HCT116 (cell line): ENCODE measurements at regions not wholly inside any gene's neighbourhood (a gene's known extent, or its start where the extent isn't known, plus 50 kb on each side); places are given as distances from the start of the nearest gene placed in this dataset.

Experiments
- ATAC-seq: fragments of 200-7000 bp; cut with Tn5 transposase; 2 replicates; pipeline ENCODE4 v1.9.1; 2020; ENCODE audit warnings: mild to moderate bottlenecking, moderate library complexity
- BruUV-seq: library from RNA; stranded (reverse); fragments of 400-500 nt; replicated peaks from 2 replicates; lab custom pipeline; 2021; lab: Mats Ljungman, UMichigan
- CTCF ChIA-PET: fragments of 300-600 bp; sonication (Branson Sonifier 250); formaldehyde crosslinking; loops from one replicate; lab custom pipeline; 2021; ENCODE audit warnings: antibody characterized with exemption; lab: Charles Lee
- POLR2A ChIA-PET: fragments of 300-600, 350-600 bp; sonication (Branson Sonifier 250); formaldehyde crosslinking; loops from one replicate; lab custom pipeline; 2021; ENCODE audit warnings: antibody characterized with exemption; lab: Charles Lee
- RAD21 ChIA-PET, 2 experiments: fragments of 300-600 bp; sonication (Branson Sonifier 250); formaldehyde crosslinking; loops; one replicate each; lab custom pipeline; 2023; ENCODE audit warnings: low total read pairs in 2 of 2; ENCODE audit not compliant: uncharacterized antibody in 2 of 2, unreplicated experiment in 2 of 2, low non-redundant PET in 1 of 2; lab: Charles Lee
- DNase-seq: peaks from one replicate; pipeline ENCODE4 v3.0.0-alpha.2; 2010; ENCODE audit warnings: low read depth, low spot score
- H2AFZ ChIP-seq: fragments of 200-600 bp; shearing (Covaris generic), sonication (generic); 2 replicates; pipeline ENCODE4 v1.6.1; 2017; ENCODE audit warnings: low read depth, mixed run types, mixed read lengths, antibody characterized with exemption, low read length; ENCODE audit not compliant: poor library complexity, severe bottlenecking
- H3K27ac ChIP-seq: 2 replicates; pipeline ENCODE4 v1.5.1; 2012; ENCODE audit warnings: low read depth, low read length
- H3K27me3 ChIP-seq: fragments of 200-600 bp; sonication (generic); 2 replicates; pipeline ENCODE4 v1.6.1; 2016; ENCODE audit warnings: mixed run types, low read length, mixed read lengths; ENCODE audit not compliant: insufficient read depth
- H3K36me3 ChIP-seq, 2 experiments: fragments of 200-500 bp in 1 of 2; fragments of 200-600 bp in 1 of 2; sonication (Bioruptor generic) in 1 of 2; sonication (generic) in 1 of 2; 2 replicates each; pipeline versions ENCODE4 v1.5.1 to v1.6.1; 2014 to 2016; ENCODE audit warnings: low read length in 2 of 2, inconsistent platforms in 1 of 2, mixed read lengths in 1 of 2, mixed run types in 1 of 2; ENCODE audit not compliant: insufficient read depth in 2 of 2, control insufficient read depth in 1 of 2
- H3K4me1 ChIP-seq, 2 experiments: fragments of 200-600 bp in 1 of 2; sonication (generic) in 1 of 2; 2 replicates each; pipeline versions ENCODE4 v1.5.1 to v1.6.1; 2012 to 2017; ENCODE audit warnings: low read length in 2 of 2, inconsistent platforms in 1 of 2, mild to moderate bottlenecking in 1 of 2, mixed read lengths in 1 of 2, mixed run types in 1 of 2, moderate library complexity in 1 of 2; ENCODE audit not compliant: insufficient read depth in 2 of 2, control insufficient read depth in 1 of 2
- H3K4me2 ChIP-seq: fragments of 200-600 bp; sonication (generic); 2 replicates; pipeline ENCODE4 v1.6.1; 2017; ENCODE audit warnings: mixed run types, low read length, mixed read lengths
- H3K4me3 ChIP-seq, 2 experiments: fragments of 200-600 bp in 1 of 2; sonication (generic) in 1 of 2; replicated peaks in 1 of 2; 2 replicates each; pipeline ENCODE4 v1.5.1; 2011 to 2016; ENCODE audit warnings: low read length in 2 of 2, control low read depth in 1 of 2, low read depth in 1 of 2, mild to moderate bottlenecking in 1 of 2, mixed read lengths in 1 of 2, mixed run types in 1 of 2
- H3K79me2 ChIP-seq: fragments of 200-600 bp; sonication (generic); 2 replicates; pipeline ENCODE4 v1.6.1; 2017; ENCODE audit warnings: mild to moderate bottlenecking, mixed run types, low read length, moderate library complexity, mixed read lengths; ENCODE audit not compliant: insufficient read depth
- H3K9ac ChIP-seq: fragments of 200-600 bp; sonication (generic); 2 replicates; pipeline ENCODE4 v1.6.1; 2016; ENCODE audit warnings: low read length, mixed read lengths
- H3K9me2 ChIP-seq: fragments of 200-600 bp; sonication (generic), shearing (Covaris generic); 2 replicates; pipeline ENCODE4 v1.6.1; 2017; ENCODE audit warnings: mixed run types, mild to moderate bottlenecking, moderate library complexity; ENCODE audit not compliant: insufficient read depth
- H3K9me3 ChIP-seq, 2 experiments: fragments of 200-500 bp in 1 of 2; fragments of 200-600 bp in 1 of 2; sonication (Bioruptor generic) in 1 of 2; sonication (generic) in 1 of 2; 2 replicates each; pipeline ENCODE4 v1.6.1; 2014 to 2017; ENCODE audit warnings: low read length in 2 of 2, mixed read lengths in 2 of 2, inconsistent platforms in 1 of 2, low read depth in 1 of 2, mild to moderate bottlenecking in 1 of 2, mixed run types in 1 of 2, moderate library complexity in 1 of 2; ENCODE audit not compliant: control insufficient read depth in 1 of 2, insufficient read depth in 1 of 2
- H4K20me1 ChIP-seq: fragments of 200-600 bp; sonication (generic), shearing (Covaris generic); 2 replicates; pipeline ENCODE4 v1.6.1; 2017; ENCODE audit warnings: mixed run types, mild to moderate bottlenecking, moderate library complexity; ENCODE audit not compliant: insufficient read depth
- ATF3 ChIP-seq: IDR thresholded peaks from 2 replicates; pipeline ENCODE4 v1.6.1; 2012
- CBX3 ChIP-seq: IDR thresholded peaks from 2 replicates; pipeline ENCODE4 v1.6.1; 2012; ENCODE audit warnings: low read depth
- CEBPB ChIP-seq: IDR thresholded peaks from 2 replicates; pipeline ENCODE4 v1.6.1; 2012; ENCODE audit warnings: low read depth
- EGR1 ChIP-seq: IDR thresholded peaks from 2 replicates; pipeline ENCODE4 v1.6.1; 2012; ENCODE audit warnings: low read depth
- ELF1 ChIP-seq: IDR thresholded peaks from 2 replicates; pipeline ENCODE4 v1.6.1; 2012; ENCODE audit warnings: low read depth, borderline replicate concordance
- FOSL1 ChIP-seq: IDR thresholded peaks from 2 replicates; pipeline ENCODE4 v1.6.1; 2012; ENCODE audit warnings: low read depth
- JUND ChIP-seq: IDR thresholded peaks from 2 replicates; pipeline ENCODE4 v1.6.1; 2012
- POLR2A ChIP-seq: IDR thresholded peaks from 2 replicates; pipeline ENCODE4 v1.7.0; 2011; ENCODE audit warnings: borderline replicate concordance; ENCODE audit not compliant: insufficient read depth, insufficient read length; ENCODE audit errors: extremely low read depth
- POLR2AphosphoS5 ChIP-seq: IDR thresholded peaks from 2 replicates; pipeline ENCODE4 v1.6.1; 2011; ENCODE audit warnings: mild to moderate bottlenecking, low read depth, low read length, moderate library complexity
- RAD21 ChIP-seq: IDR thresholded peaks from 2 replicates; pipeline ENCODE4 v1.6.1; 2012; ENCODE audit warnings: low read depth, mild to moderate bottlenecking
- REST ChIP-seq: IDR thresholded peaks from 2 replicates; pipeline ENCODE4 v1.6.1; 2012; ENCODE audit warnings: low read depth
- SIN3A ChIP-seq: IDR thresholded peaks from 2 replicates; pipeline ENCODE4 v1.6.1; 2012; ENCODE audit warnings: low read depth
- SRF ChIP-seq: IDR thresholded peaks from 2 replicates; pipeline ENCODE4 v1.6.1; 2012; ENCODE audit warnings: low read depth
- TCF7L2 ChIP-seq: IDR thresholded peaks from 2 replicates; pipeline ENCODE4 v1.7.0; 2011; ENCODE audit warnings: borderline replicate concordance, inconsistent platforms; ENCODE audit not compliant: insufficient read depth, insufficient read length; ENCODE audit errors: extremely low read depth
- YY1 ChIP-seq: IDR thresholded peaks from 2 replicates; pipeline ENCODE4 v1.6.1; 2011; ENCODE audit warnings: low read length, low read depth, moderate library complexity, mild to moderate bottlenecking; ENCODE audit not compliant: insufficient replicate concordance; ENCODE audit errors: extremely low read depth
- ZFX ChIP-seq: fragments of 450-650 bp; IDR thresholded peaks from 2 replicates; pipeline ENCODE4 v1.6.1; 2017
- ZNF274 ChIP-seq: fragments of 200-500 bp; sonication (Bioruptor generic); IDR thresholded peaks from 2 replicates; pipeline ENCODE4 v1.6.1; 2014; ENCODE audit warnings: mild to moderate bottlenecking, low read depth, low read length, inconsistent platforms
- intact Hi-C: fragments of 100-400 bp; cut with micrococcal nuclease; formaldehyde crosslinking; loops from 2 replicates; pipeline ENCODE4 v1.10.0; 2022
- TF ChIP-seq, protein P1 (sequence below), 3 experiments: fragments of 200-600 bp in 1 of 3; sonication (generic) in 1 of 3; IDR thresholded peaks in 2 of 3; conservative IDR thresholded peaks in 1 of 3; 2 replicates each; pipeline ENCODE4 v1.5.1; 2012 to 2017; ENCODE audit warnings: low read depth in 2 of 3, low read length in 2 of 3, antibody characterized with exemption in 1 of 3, borderline replicate concordance in 1 of 3, control low read depth in 1 of 3, mild to moderate bottlenecking in 1 of 3, mixed read lengths in 1 of 3, mixed run types in 1 of 3, moderate library complexity in 1 of 3; ENCODE audit not compliant: insufficient read depth in 1 of 3
- TF ChIP-seq, protein P2 (sequence below): IDR thresholded peaks from 2 replicates; pipeline ENCODE4 v1.6.1; 2012

- TF ChIP-seq, protein P1, sequence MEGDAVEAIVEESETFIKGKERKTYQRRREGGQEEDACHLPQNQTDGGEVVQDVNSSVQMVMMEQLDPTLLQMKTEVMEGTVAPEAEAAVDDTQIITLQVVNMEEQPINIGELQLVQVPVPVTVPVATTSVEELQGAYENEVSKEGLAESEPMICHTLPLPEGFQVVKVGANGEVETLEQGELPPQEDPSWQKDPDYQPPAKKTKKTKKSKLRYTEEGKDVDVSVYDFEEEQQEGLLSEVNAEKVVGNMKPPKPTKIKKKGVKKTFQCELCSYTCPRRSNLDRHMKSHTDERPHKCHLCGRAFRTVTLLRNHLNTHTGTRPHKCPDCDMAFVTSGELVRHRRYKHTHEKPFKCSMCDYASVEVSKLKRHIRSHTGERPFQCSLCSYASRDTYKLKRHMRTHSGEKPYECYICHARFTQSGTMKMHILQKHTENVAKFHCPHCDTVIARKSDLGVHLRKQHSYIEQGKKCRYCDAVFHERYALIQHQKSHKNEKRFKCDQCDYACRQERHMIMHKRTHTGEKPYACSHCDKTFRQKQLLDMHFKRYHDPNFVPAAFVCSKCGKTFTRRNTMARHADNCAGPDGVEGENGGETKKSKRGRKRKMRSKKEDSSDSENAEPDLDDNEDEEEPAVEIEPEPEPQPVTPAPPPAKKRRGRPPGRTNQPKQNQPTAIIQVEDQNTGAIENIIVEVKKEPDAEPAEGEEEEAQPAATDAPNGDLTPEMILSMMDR (IDR thresholded peaks at IDR 0.05 in 2 of 3, conservative IDR thresholded peaks at IDR 0.05 in 1 of 3; ENCODE audit: borderline replicate concordance in 1 of 3, insufficient read depth in 1 of 3, low read depth in 2 of 3, low read length in 2 of 3), result no peak
- TF ChIP-seq ZFX (no peak), SRF (no peak), RAD21 (no peak)
Measured at GRCh38 chr6:118396969-118397368, 151.1 kb upstream of the PLN start (continued).

- H3K9me2 ChIP-seq, result no peaks in the 10 kb centered on the region
- H4K20me1 ChIP-seq, result no peaks in the 10 kb centered on the region
- H3K27ac ChIP-seq, result no peak overlapping the region
- H3K9ac ChIP-seq, result no peak overlapping the region
- H2AFZ ChIP-seq, result no peak overlapping the region
- no peaks in the 10 kb centered on the region for H3K4me1 ChIP-seq
- no peaks in the 10 kb centered on the region for H3K79me2 ChIP-seq
- no TSS peak for BruUV-seq
- intact Hi-C loops, result no loop called here
- H3K36me3 ChIP-seq, result no peaks in the 10 kb centered on the region
- H3K9me3 ChIP-seq, result no peaks in the 10 kb centered on the region
- ChIA-PET POLR2A (no interaction called here), RAD21 (no interaction called here), CTCF (no interaction called here)
- ATAC-seq (no peak), DNase-seq (no peak)
- no peak overlapping the region for H3K4me2 ChIP-seq
- no peaks in the 10 kb centered on the region for H3K27me3 ChIP-seq
- no peak for TF ChIP-seq FOSL1
- TF ChIP-seq SRF, result no peak
- TF ChIP-seq ZNF274, result no peak
- TF ChIP-seq RAD21, result no peak
- no peak for TF ChIP-seq JUND
- TF ChIP-seq CBX3, result no peak
- TF ChIP-seq, protein P2, sequence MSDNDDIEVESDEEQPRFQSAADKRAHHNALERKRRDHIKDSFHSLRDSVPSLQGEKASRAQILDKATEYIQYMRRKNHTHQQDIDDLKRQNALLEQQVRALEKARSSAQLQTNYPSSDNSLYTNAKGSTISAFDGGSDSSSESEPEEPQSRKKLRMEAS, result no peak
- TF ChIP-seq YY1, result no peak
- no peak for TF ChIP-seq ATF3
- no peak for TF ChIP-seq ZFX
- no peak for TF ChIP-seq TCF7L2
- TF ChIP-seq CEBPB, result no peak
- TF ChIP-seq REST, result no peak
- TF ChIP-seq ELF1, result no peak
- no peak for TF ChIP-seq EGR1
- no peak for TF ChIP-seq POLR2A
- TF ChIP-seq POLR2AphosphoS5, result no peak
- TF ChIP-seq SIN3A, result no peak
- H3K4me3 ChIP-seq, result no peak overlapping the region
Measured at GRCh38 chr6:118397671-118398465, 150.2 kb upstream of the PLN start.
